ENCODE measurements at regions not wholly inside any gene's neighbourhood (a gene's known extent, or its start where the extent isn't known, plus 50 kb on each side); places are given as distances from the start of the nearest gene placed in this dataset.

- no peak for TF ChIP-seq CTCF (IDR thresholded peaks at IDR 0.05; ENCODE audit: unreplicated experiment)
- Mint-ChIP-seq H3K27me3 (no peaks in the 10 kb centered on the region), H3K4me1 (ENCODE audit: low read depth) (peaks cover 5% of the 10 kb centered on the region)
Observed at GRCh38 chr2:220188031-220188430, 560.6 kb downstream of the SLC4A3 start.

GRCh38 chr2:220191031-220191430 lies 563.6 kb downstream of the SLC4A3 start:
- peaks cover 14% of the 10 kb centered on the region for H3K9me3 Mint-ChIP-seq (ENCODE audit: low read depth)
- no peak for DNase-seq (ENCODE audit: low spot score, unreplicated experiment)
- H3K4me3 Mint-ChIP-seq (ENCODE audit: low read depth), result no peak overlapping the region
- no peak overlapping the region for H3K27ac Mint-ChIP-seq
- H3K27me3 Mint-ChIP-seq, result no peaks in the 10 kb centered on the region
- peaks cover 5% of the 10 kb centered on the region for H3K4me1 Mint-ChIP-seq (ENCODE audit: low read depth)
- no peaks in the 10 kb centered on the region for H3K36me3 Mint-ChIP-seq (ENCODE audit: insufficient read depth)
- no peak for TF ChIP-seq CTCF (IDR thresholded peaks at IDR 0.05; ENCODE audit: unreplicated experiment)

More at GRCh38 chr2:220188031-220188430, 560.6 kb downstream of the SLC4A3 start:
- Mint-ChIP-seq H3K9me3 (ENCODE audit: low read depth) (peaks cover 8% of the 10 kb centered on the region), H3K36me3 (ENCODE audit: insufficient read depth) (no peaks in the 10 kb centered on the region), H3K27ac (no peak overlapping the region), H3K4me3 (ENCODE audit: low read depth) (no peak overlapping the region)
- no peak for DNase-seq (ENCODE audit: low spot score, unreplicated experiment)

GRCh38 chr2:220191737-220192136 lies 564.3 kb downstream of the SLC4A3 start:
- H3K36me3 Mint-ChIP-seq (ENCODE audit: insufficient read depth), result no peaks in the 10 kb centered on the region
- no peak for TF ChIP-seq CTCF (IDR thresholded peaks at IDR 0.05; ENCODE audit: unreplicated experiment)
- peaks cover 5% of the 10 kb centered on the region for H3K4me1 Mint-ChIP-seq (ENCODE audit: low read depth)
- no peaks in the 10 kb centered on the region for H3K27me3 Mint-ChIP-seq
- no peak for DNase-seq (ENCODE audit: low spot score, unreplicated experiment)
- no peak overlapping the region for H3K27ac Mint-ChIP-seq
- H3K9me3 Mint-ChIP-seq (ENCODE audit: low read depth), result peaks cover 14% of the 10 kb centered on the region
- no peak overlapping the region for H3K4me3 Mint-ChIP-seq (ENCODE audit: low read depth)

GRCh38 chr2:220192994-220193753 lies 565.7 kb downstream of the SLC4A3 start:
- no peak for DNase-seq (ENCODE audit: low spot score, unreplicated experiment)
- Mint-ChIP-seq H3K9me3 (ENCODE audit: low read depth) (peaks cover 15% of the 10 kb centered on the region), H3K36me3 (ENCODE audit: insufficient read depth) (no peaks in the 10 kb centered on the region), H3K27ac (no peak overlapping the region), H3K27me3 (no peaks in the 10 kb centered on the region), H3K4me3 (ENCODE audit: low read depth) (no peak overlapping the region), H3K4me1 (ENCODE audit: low read depth) (peaks cover 2% of the 10 kb centered on the region)
- no peak for TF ChIP-seq CTCF (IDR thresholded peaks at IDR 0.05; ENCODE audit: unreplicated experiment)

GRCh38 chr2:220194630-220195584 lies 567.5 kb downstream of the SLC4A3 start:
- Mint-ChIP-seq H3K9me3 (ENCODE audit: low read depth) (peaks cover 13% of the 10 kb centered on the region), H3K4me1 (ENCODE audit: low read depth) (no peaks in the 10 kb centered on the region), H3K36me3 (ENCODE audit: insufficient read depth) (no peaks in the 10 kb centered on the region), H3K27ac (peak overlapping the region; percentile 18), H3K4me3 (ENCODE audit: low read depth) (no peak overlapping the region), H3K27me3 (no peaks in the 10 kb centered on the region)
- no peak for TF ChIP-seq CTCF (IDR thresholded peaks at IDR 0.05; ENCODE audit: unreplicated experiment)
- no peak for DNase-seq (ENCODE audit: low spot score, unreplicated experiment)
